Endodermal cell (in vitro differentiated cells): ENCODE measurements at regions not wholly inside any gene's neighbourhood (a gene's known extent, or its start where the extent isn't known, plus 50 kb on each side); places are given as distances from the start of the nearest gene placed in this dataset.
A peak's percentile ranks its signal among the peaks of the same experiment; 100 is the strongest.

ENCODE experiments used
- DNase-seq: peaks from one replicate; pipeline ENCODE4 v3.0.0-alpha.2; 2017
- H3K27ac ChIP-seq: 2 replicates; pipeline ENCODE4 v1.5.1; 2013; ENCODE audit warnings: mild to moderate bottlenecking, low read depth, low read length, moderate library complexity
- H3K27me3 ChIP-seq: 2 replicates; pipeline ENCODE4 v1.6.1; 2013; ENCODE audit warnings: mild to moderate bottlenecking, low read length, moderate library complexity; ENCODE audit not compliant: insufficient read depth, control insufficient read depth, poor library complexity, severe bottlenecking
- H3K36me3 ChIP-seq: 2 replicates; pipeline ENCODE4 v1.7.0; 2013; ENCODE audit warnings: mild to moderate bottlenecking, low read length, moderate library complexity; ENCODE audit not compliant: control insufficient read depth, insufficient read depth
- H3K4me1 ChIP-seq: one replicate; pipeline ENCODE4 v1.7.0; 2013; ENCODE audit warnings: low read length; ENCODE audit not compliant: control insufficient read depth, insufficient read depth
- H3K4me3 ChIP-seq: 2 replicates; pipeline ENCODE4 v1.5.1; 2013; ENCODE audit warnings: mild to moderate bottlenecking, low read length, moderate library complexity
- H3K9ac ChIP-seq: 2 replicates; pipeline ENCODE4 v1.6.1; 2013; ENCODE audit warnings: mild to moderate bottlenecking, low read length, moderate library complexity; ENCODE audit not compliant: poor library complexity, severe bottlenecking; ENCODE audit errors: extremely low read depth
- H3K9me3 ChIP-seq: 2 replicates; pipeline ENCODE4 v1.6.1; 2013; ENCODE audit warnings: mild to moderate bottlenecking, low read length, moderate library complexity; ENCODE audit not compliant: control insufficient read depth
- H3K27ac Mint-ChIP-seq: 2 replicates; pipeline ENCODE4 v1.8.0; 2020; ENCODE audit warnings: mixed read lengths
- H3K27me3 Mint-ChIP-seq: 2 replicates; pipeline ENCODE4 v1.8.0; 2021; ENCODE audit warnings: mild to moderate bottlenecking, mixed read lengths; ENCODE audit not compliant: insufficient read depth
- H3K36me3 Mint-ChIP-seq: 2 replicates; pipeline ENCODE4 v1.8.0; 2020; ENCODE audit warnings: low read depth, mixed read lengths
- H3K4me1 Mint-ChIP-seq: 2 replicates; pipeline ENCODE4 v1.8.0; 2020; ENCODE audit warnings: mixed read lengths
- H3K4me3 Mint-ChIP-seq: 2 replicates; pipeline ENCODE4 v1.8.0; 2020; ENCODE audit warnings: mild to moderate bottlenecking, moderate library complexity, mixed read lengths
- H3K9me3 Mint-ChIP-seq: 2 replicates; pipeline ENCODE4 v1.8.0; 2020; ENCODE audit warnings: mild to moderate bottlenecking, mixed read lengths
- CTCF ChIP-seq: fragments of 200-600 bp; sonication (generic); conservative IDR thresholded peaks from 2 replicates; pipeline ENCODE4 v1.5.0; 2021; ENCODE audit warnings: antibody characterized with exemption, mild to moderate bottlenecking
- WGBS, 2 experiments: methylation state at CpG; one replicate each; pipeline versions ENCODE4 v1.1.5 to v1.1.7; 2013; ENCODE audit warnings: missing lambda C conversion rate in 2 of 2, mixed read lengths in 1 of 2; ENCODE audit not compliant: insufficient coverage in 1 of 2, insufficient read length in 1 of 2; 5-methylcytosine and 5-hydroxymethylcytosine counted together

- H3K27me3 Mint-ChIP-seq, result no peaks in the 10 kb centered on the region
- peak overlapping the region; percentile 64 for H3K27ac Mint-ChIP-seq
- H3K9me3 Mint-ChIP-seq, result peaks cover 11% of the 10 kb centered on the region
- Histone ChIP-seq H3K9me3 (peaks cover 14% of the 10 kb centered on the region), H3K36me3 (no peaks in the 10 kb centered on the region), H3K27ac (no peak overlapping the region), H3K4me3 (no peak overlapping the region), H3K4me1 (peaks cover 10% of the 10 kb centered on the region), H3K9ac (no peak overlapping the region), H3K27me3 (no peaks in the 10 kb centered on the region)
- no peaks in the 10 kb centered on the region for H3K36me3 Mint-ChIP-seq
- WGBS, 2 experiments, result 63 to 100% methylated on average over 2 to 3 of the region's 3 CpGs
- H3K4me3 Mint-ChIP-seq, result no peak overlapping the region
- H3K4me1 Mint-ChIP-seq, result peaks cover 24% of the 10 kb centered on the region
- no peak for TF ChIP-seq CTCF
- DNase-seq, result no peak
Measured at GRCh38 chr19:34084396-34085145, 87.7 kb upstream of the LSM14A start.

GRCh38 chr19:34085336-34085735 is 87.0 kb upstream of the LSM14A start:
- Histone ChIP-seq H3K9ac (no peak overlapping the region), H3K9me3 (peaks cover 14% of the 10 kb centered on the region), H3K4me3 (no peak overlapping the region), H3K4me1 (peaks cover 10% of the 10 kb centered on the region), H3K36me3 (no peaks in the 10 kb centered on the region), H3K27ac (no peak overlapping the region), H3K27me3 (no peaks in the 10 kb centered on the region)
- H3K27ac Mint-ChIP-seq, result no peak overlapping the region
- no peak for DNase-seq
- TF ChIP-seq CTCF, result no peak
- peaks cover 24% of the 10 kb centered on the region for H3K4me1 Mint-ChIP-seq
- H3K4me3 Mint-ChIP-seq, result no peak overlapping the region
- peaks cover 11% of the 10 kb centered on the region for H3K9me3 Mint-ChIP-seq
- 61 to 67% methylated on average over 2 to 3 of the region's 3 CpGs for WGBS, 2 experiments
- H3K36me3 Mint-ChIP-seq, result no peaks in the 10 kb centered on the region
- H3K27me3 Mint-ChIP-seq, result no peaks in the 10 kb centered on the region

GRCh38 chr19:34088292-34088691 is 84.0 kb upstream of the LSM14A start:
- Mint-ChIP-seq H3K4me3 (no peak overlapping the region), H3K9me3 (peaks cover 11% of the 10 kb centered on the region), H3K36me3 (no peaks in the 10 kb centered on the region), H3K27me3 (no peaks in the 10 kb centered on the region), H3K27ac (no peak overlapping the region), H3K4me1 (peaks cover 11% of the 10 kb centered on the region)
- Histone ChIP-seq H3K4me1 (peaks cover 4% of the 10 kb centered on the region), H3K36me3 (no peaks in the 10 kb centered on the region), H3K27me3 (no peaks in the 10 kb centered on the region), H3K9ac (no peak overlapping the region), H3K9me3 (peaks cover 14% of the 10 kb centered on the region), H3K27ac (no peak overlapping the region), H3K4me3 (no peak overlapping the region)
- DNase-seq, result no peak
- no peak for TF ChIP-seq CTCF
